ENCODE measurements at regions not wholly inside any gene's neighbourhood (a gene's known extent, or its start where the extent isn't known, plus 50 kb on each side); places are given as distances from the start of the nearest gene placed in this dataset.
A peak's percentile ranks its signal among the peaks of the same experiment; 100 is the strongest.

GRCh38 chr3:177516158-177517011, 319.1 kb upstream of the TBL1XR1 start:
- Mint-ChIP-seq H3K4me1 (peaks cover 0 to 1% (median 0%) of the 10 kb centered on the region in 3 donors), H3K27ac (no peak overlapping the region), H3K9me3 (peaks cover 0 to 1% (median 0%) of the 10 kb centered on the region in 3 donors), H3K36me3 (peaks cover 4% of the 10 kb centered on the region), H3K4me3 (no peak overlapping the region), H3K27me3 (no peaks in the 10 kb centered on the region)

GRCh38 chr3:177517906-177518305, 320.6 kb upstream of the TBL1XR1 start:
- Mint-ChIP-seq H3K27ac (no peak overlapping the region), H3K27me3 (no peaks in the 10 kb centered on the region), H3K4me3 (no peak overlapping the region), H3K9me3 (peaks cover 0 to 1% (median 0%) of the 10 kb centered on the region in 3 donors), H3K4me1 (peaks cover 0 to 1% (median 0%) of the 10 kb centered on the region in 3 donors), H3K36me3 (peaks cover 4% of the 10 kb centered on the region)

- Mint-ChIP-seq H3K4me3 (no peak overlapping the region), H3K27me3 (no peaks in the 10 kb centered on the region), H3K4me1 (peaks cover 0 to 1% (median 0%) of the 10 kb centered on the region in 3 donors), H3K27ac (no peak overlapping the region), H3K9me3 (peaks cover 0 to 1% (median 0%) of the 10 kb centered on the region in 3 donors), H3K36me3 (peaks cover 4% of the 10 kb centered on the region)
Observed at GRCh38 chr3:177519588-177519987, 322.3 kb upstream of the TBL1XR1 start.

- Mint-ChIP-seq H3K27me3 (no peaks in the 10 kb centered on the region), H3K4me3 (no peak overlapping the region), H3K27ac (peak overlapping the region in 1 of 3 donors; percentile 57), H3K4me1 (peaks cover 0 to 3% (median 0%) of the 10 kb centered on the region in 3 donors), H3K9me3 (peaks cover 0 to 4% (median 2%) of the 10 kb centered on the region in 3 donors), H3K36me3 (peaks cover 6% of the 10 kb centered on the region)
Observed at GRCh38 chr3:177521305-177521704, 324.0 kb upstream of the TBL1XR1 start.

- peaks cover 0 to 3% (median 0%) of the 10 kb centered on the region in 3 donors for H3K4me1 Mint-ChIP-seq
- no peak overlapping the region for H3K4me3 Mint-ChIP-seq
- H3K36me3 Mint-ChIP-seq = peaks cover 6% of the 10 kb centered on the region
- peaks cover 0 to 4% (median 2%) of the 10 kb centered on the region in 3 donors for H3K9me3 Mint-ChIP-seq
- no peaks in the 10 kb centered on the region for H3K27me3 Mint-ChIP-seq
- no peak overlapping the region for H3K27ac Mint-ChIP-seq
Observed at GRCh38 chr3:177522051-177522450, 324.8 kb upstream of the TBL1XR1 start.

GRCh38 chr3:177523067-177523675, 325.9 kb upstream of the TBL1XR1 start:
- peaks cover 0 to 3% (median 0%) of the 10 kb centered on the region in 3 donors for H3K4me1 Mint-ChIP-seq
- H3K36me3 Mint-ChIP-seq = peaks cover 6% of the 10 kb centered on the region
- H3K27ac Mint-ChIP-seq = no peak overlapping the region
- H3K27me3 Mint-ChIP-seq = no peaks in the 10 kb centered on the region
- no peak overlapping the region for H3K4me3 Mint-ChIP-seq
- peaks cover 0 to 4% (median 2%) of the 10 kb centered on the region in 3 donors for H3K9me3 Mint-ChIP-seq

GRCh38 chr3:177523872-177524438, 326.7 kb upstream of the TBL1XR1 start:
- Mint-ChIP-seq H3K27ac (no peak overlapping the region), H3K4me3 (no peak overlapping the region), H3K27me3 (no peaks in the 10 kb centered on the region), H3K4me1 (peaks cover 0 to 3% (median 0%) of the 10 kb centered on the region in 3 donors), H3K9me3 (peaks cover 0 to 4% (median 2%) of the 10 kb centered on the region in 3 donors), H3K36me3 (peaks cover 6% of the 10 kb centered on the region)

- Mint-ChIP-seq H3K27me3 (no peaks in the 10 kb centered on the region), H3K4me1 (peaks cover 0 to 2% (median 0%) of the 10 kb centered on the region in 3 donors), H3K27ac (peak overlapping the region in 1 of 3 donors; percentile 1), H3K9me3 (peaks cover 0 to 3% (median 2%) of the 10 kb centered on the region in 3 donors), H3K36me3 (peaks cover 6% of the 10 kb centered on the region), H3K4me3 (no peak overlapping the region)
Observed at GRCh38 chr3:177524742-177525141, 327.5 kb upstream of the TBL1XR1 start.

GRCh38 chr3:177525414-177525813, 328.1 kb upstream of the TBL1XR1 start:
- Mint-ChIP-seq H3K36me3 (peaks cover 2% of the 10 kb centered on the region), H3K4me3 (no peak overlapping the region), H3K4me1 (peaks cover 0 to 2% (median 0%) of the 10 kb centered on the region in 3 donors), H3K9me3 (peaks cover 0 to 3% (median 2%) of the 10 kb centered on the region in 3 donors), H3K27me3 (no peaks in the 10 kb centered on the region), H3K27ac (peak overlapping the region in 1 of 3 donors; percentile 1)

- Mint-ChIP-seq H3K36me3 (peaks cover 2% of the 10 kb centered on the region), H3K9me3 (peaks cover 0 to 3% (median 2%) of the 10 kb centered on the region in 3 donors), H3K27ac (no peak overlapping the region), H3K4me3 (no peak overlapping the region), H3K4me1 (peaks cover 0 to 6% (median 0%) of the 10 kb centered on the region in 3 donors), H3K27me3 (no peaks in the 10 kb centered on the region)
Observed at GRCh38 chr3:177525987-177526712, 328.9 kb upstream of the TBL1XR1 start.

- peaks cover 2% of the 10 kb centered on the region for H3K36me3 Mint-ChIP-seq
- H3K9me3 Mint-ChIP-seq = peaks cover 0 to 3% (median 2%) of the 10 kb centered on the region in 3 donors
- peaks cover 0 to 6% (median 0%) of the 10 kb centered on the region in 3 donors for H3K4me1 Mint-ChIP-seq
- no peaks in the 10 kb centered on the region for H3K27me3 Mint-ChIP-seq
- no peak overlapping the region for H3K27ac Mint-ChIP-seq
- H3K4me3 Mint-ChIP-seq = no peak overlapping the region
Observed at GRCh38 chr3:177527182-177527581, 329.9 kb upstream of the TBL1XR1 start.

GRCh38 chr3:177528306-177529070, 331.2 kb upstream of the TBL1XR1 start:
- Mint-ChIP-seq H3K4me1 (peaks cover 0 to 6% (median 0%) of the 10 kb centered on the region in 3 donors), H3K27me3 (no peaks in the 10 kb centered on the region), H3K4me3 (no peak overlapping the region), H3K27ac (peak overlapping the region in 1 of 3 donors; percentile 2), H3K9me3 (peaks cover 0 to 3% (median 2%) of the 10 kb centered on the region in 3 donors), H3K36me3 (peaks cover 2% of the 10 kb centered on the region)

GRCh38 chr3:177529071-177529550, 331.8 kb upstream of the TBL1XR1 start:
- H3K27me3 Mint-ChIP-seq = no peaks in the 10 kb centered on the region
- H3K36me3 Mint-ChIP-seq = peaks cover 4% of the 10 kb centered on the region
- H3K4me3 Mint-ChIP-seq = no peak overlapping the region
- peaks cover 0 to 6% (median 1%) of the 10 kb centered on the region in 3 donors for H3K4me1 Mint-ChIP-seq
- peaks cover 0 to 3% (median 2%) of the 10 kb centered on the region in 3 donors for H3K9me3 Mint-ChIP-seq
- H3K27ac Mint-ChIP-seq = no peak overlapping the region

Data from IgD-negative memory B cell (primary cell).